PFSK-1 (cell line): ENCODE measurements at regions not wholly inside any gene's neighbourhood (a gene's known extent, or its start where the extent isn't known, plus 50 kb on each side); places are given as distances from the start of the nearest gene placed in this dataset.

Experiments
- POLR2AphosphoS5 ChIP-seq: IDR thresholded peaks from 2 replicates; pipeline ENCODE4 v1.6.1; 2012; ENCODE audit warnings: low read depth, mild to moderate bottlenecking, control low read depth, low read length, moderate library complexity
- REST ChIP-seq, 2 experiments: IDR thresholded peaks; 2 replicates each; pipeline versions ENCODE4 v1.6.1 to v1.8.0; 2011 to 2012; ENCODE audit warnings: low read depth in 2 of 2, low read length in 2 of 2, control low read depth in 1 of 2, inconsistent platforms in 1 of 2, mild to moderate bottlenecking in 1 of 2, moderate library complexity in 1 of 2; ENCODE audit not compliant: insufficient read depth in 1 of 2
- SIN3A ChIP-seq: IDR thresholded peaks from 2 replicates; pipeline ENCODE4 v1.6.1; 2012; ENCODE audit warnings: mild to moderate bottlenecking, low read length, moderate library complexity, borderline replicate concordance; ENCODE audit not compliant: insufficient read depth

- TF ChIP-seq POLR2AphosphoS5: no peak
- TF ChIP-seq SIN3A: no peak
- no peak for TF ChIP-seq REST (IDR thresholded peaks at IDR 0.05; ENCODE audit: insufficient read depth in 1 of 2, low read depth in 2 of 2, low read length in 2 of 2)
These were observed 455.4 kb downstream of the RNF144B start for GRCh38 chr6:18842534-18842933.
